ENCODE measurements at regions not wholly inside any gene's neighbourhood (a gene's known extent, or its start where the extent isn't known, plus 50 kb on each side); places are given as distances from the start of the nearest gene placed in this dataset.

GRCh38 chr2:204114295-204115136 is 178.0 kb downstream of the ICOS start:
- no peaks in the 10 kb centered on the region for H4K20me1 ChIP-seq (ENCODE audit: control insufficient read depth, extremely low read depth, insufficient read depth, low read length)
- no peaks in the 10 kb centered on the region for H3K36me3 ChIP-seq (ENCODE audit: control insufficient read depth, insufficient read depth, low read length)
- no peaks in the 10 kb centered on the region for H3K27me3 ChIP-seq (ENCODE audit: control insufficient read depth, insufficient read depth, low read length)
- H3K9me3 ChIP-seq (ENCODE audit: control insufficient read depth, insufficient read depth, low read depth, low read length) = no peaks in the 10 kb centered on the region
- TF ChIP-seq, protein P1, sequence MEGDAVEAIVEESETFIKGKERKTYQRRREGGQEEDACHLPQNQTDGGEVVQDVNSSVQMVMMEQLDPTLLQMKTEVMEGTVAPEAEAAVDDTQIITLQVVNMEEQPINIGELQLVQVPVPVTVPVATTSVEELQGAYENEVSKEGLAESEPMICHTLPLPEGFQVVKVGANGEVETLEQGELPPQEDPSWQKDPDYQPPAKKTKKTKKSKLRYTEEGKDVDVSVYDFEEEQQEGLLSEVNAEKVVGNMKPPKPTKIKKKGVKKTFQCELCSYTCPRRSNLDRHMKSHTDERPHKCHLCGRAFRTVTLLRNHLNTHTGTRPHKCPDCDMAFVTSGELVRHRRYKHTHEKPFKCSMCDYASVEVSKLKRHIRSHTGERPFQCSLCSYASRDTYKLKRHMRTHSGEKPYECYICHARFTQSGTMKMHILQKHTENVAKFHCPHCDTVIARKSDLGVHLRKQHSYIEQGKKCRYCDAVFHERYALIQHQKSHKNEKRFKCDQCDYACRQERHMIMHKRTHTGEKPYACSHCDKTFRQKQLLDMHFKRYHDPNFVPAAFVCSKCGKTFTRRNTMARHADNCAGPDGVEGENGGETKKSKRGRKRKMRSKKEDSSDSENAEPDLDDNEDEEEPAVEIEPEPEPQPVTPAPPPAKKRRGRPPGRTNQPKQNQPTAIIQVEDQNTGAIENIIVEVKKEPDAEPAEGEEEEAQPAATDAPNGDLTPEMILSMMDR (conservative IDR thresholded peaks at IDR 0.05 in 1 of 2, IDR thresholded peaks at IDR 0.05 in 1 of 2; ENCODE audit: low read depth in 1 of 2, low read length in 2 of 2) = no peak
- no peak for TF ChIP-seq EZH2 (IDR thresholded peaks at IDR 0.05; ENCODE audit: low read length, missing control alignments)
- no peak overlapping the region for H3K9ac ChIP-seq (ENCODE audit: insufficient read depth, low read length)
- no peak overlapping the region for H3K27ac ChIP-seq (ENCODE audit: insufficient read depth, low read length)
- no peaks in the 10 kb centered on the region for H3K79me2 ChIP-seq (ENCODE audit: control insufficient read depth, insufficient read depth, low read length)
- H3K4me1 ChIP-seq (ENCODE audit: control insufficient read depth, extremely low read depth, insufficient read depth, low read length) = no peaks in the 10 kb centered on the region
- H2AFZ ChIP-seq (ENCODE audit: low read length) = no peak overlapping the region
- H3K4me3 ChIP-seq (replicated peaks in 1 of 4; ENCODE audit: control extremely low read depth in 1 of 4, insufficient read depth in 1 of 4, low read depth in 3 of 4, low read length in 4 of 4) = no peak overlapping the region
- DNase-seq (ENCODE audit: low read depth in 2 of 2) = no peak
- no peak overlapping the region for H3K4me2 ChIP-seq (ENCODE audit: extremely low read depth, insufficient read depth, low read length)

DNA sequence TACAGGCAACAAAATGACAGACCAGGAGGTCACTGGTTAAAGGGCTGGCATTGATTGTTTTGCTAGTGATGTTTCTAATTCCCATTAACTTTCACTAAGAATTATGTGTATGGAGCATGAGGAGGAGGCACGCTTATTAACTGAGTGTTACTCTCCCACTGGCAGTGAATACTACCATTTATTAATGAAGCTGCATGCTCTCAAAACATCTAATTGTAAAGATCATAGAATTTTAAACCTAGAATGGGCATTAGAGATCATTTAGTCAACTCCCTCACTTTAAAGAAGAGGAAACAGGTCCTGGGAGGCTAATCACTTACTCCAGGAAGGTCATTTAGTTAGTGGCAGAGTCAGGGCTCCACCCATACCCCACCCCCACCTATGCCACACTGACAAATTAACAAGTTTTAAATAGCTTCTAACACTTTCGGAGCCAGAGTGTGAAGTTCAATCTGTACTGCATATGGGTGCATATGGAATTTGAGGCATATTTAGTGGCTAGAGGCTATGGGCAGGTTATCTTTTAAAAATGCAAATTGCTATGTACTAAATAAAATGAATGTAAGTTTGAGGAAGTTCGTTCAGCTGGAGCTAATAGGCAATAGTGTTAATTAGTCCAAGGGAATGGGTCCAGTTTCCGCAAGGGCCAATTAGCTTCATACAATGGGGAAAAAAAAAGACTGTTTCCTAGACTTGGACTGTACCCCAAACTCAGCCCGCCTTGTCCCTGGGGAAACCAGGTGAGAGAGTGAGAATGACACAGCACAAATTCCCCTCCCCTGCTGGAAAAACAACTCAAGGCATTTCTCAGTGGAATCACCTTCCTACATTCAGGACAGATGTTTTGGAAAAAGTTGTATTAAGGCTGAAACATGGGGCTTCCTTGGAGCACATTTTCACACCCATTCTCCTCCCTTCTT is 178.8 kb downstream of the ICOS start:
- Histone ChIP-seq H4K20me1 (ENCODE audit: control insufficient read depth, extremely low read depth, insufficient read depth, low read length) (no peaks in the 10 kb centered on the region), H3K4me2 (ENCODE audit: extremely low read depth, insufficient read depth, low read length) (no peak overlapping the region), H3K79me2 (ENCODE audit: control insufficient read depth, insufficient read depth, low read length) (no peaks in the 10 kb centered on the region), H3K9me3 (ENCODE audit: control insufficient read depth, insufficient read depth, low read depth, low read length) (no peaks in the 10 kb centered on the region), H3K4me1 (ENCODE audit: control insufficient read depth, extremely low read depth, insufficient read depth, low read length) (no peaks in the 10 kb centered on the region), H3K36me3 (ENCODE audit: control insufficient read depth, insufficient read depth, low read length) (no peaks in the 10 kb centered on the region), H3K4me3 (replicated peaks in 1 of 4; ENCODE audit: control extremely low read depth in 1 of 4, insufficient read depth in 1 of 4, low read depth in 3 of 4, low read length in 4 of 4) (no peak overlapping the region), H2AFZ (ENCODE audit: low read length) (no peak overlapping the region), H3K9ac (ENCODE audit: insufficient read depth, low read length) (no peak overlapping the region), H3K27ac (ENCODE audit: insufficient read depth, low read length) (no peak overlapping the region), H3K27me3 (ENCODE audit: control insufficient read depth, insufficient read depth, low read length) (no peaks in the 10 kb centered on the region)
- DNase-seq (ENCODE audit: low read depth in 2 of 2) = no peak
- no peak for TF ChIP-seq EZH2 (IDR thresholded peaks at IDR 0.05; ENCODE audit: low read length, missing control alignments)
- TF ChIP-seq, protein P1 (conservative IDR thresholded peaks at IDR 0.05 in 1 of 2, IDR thresholded peaks at IDR 0.05 in 1 of 2; ENCODE audit: low read depth in 1 of 2, low read length in 2 of 2) = no peak

DNA sequence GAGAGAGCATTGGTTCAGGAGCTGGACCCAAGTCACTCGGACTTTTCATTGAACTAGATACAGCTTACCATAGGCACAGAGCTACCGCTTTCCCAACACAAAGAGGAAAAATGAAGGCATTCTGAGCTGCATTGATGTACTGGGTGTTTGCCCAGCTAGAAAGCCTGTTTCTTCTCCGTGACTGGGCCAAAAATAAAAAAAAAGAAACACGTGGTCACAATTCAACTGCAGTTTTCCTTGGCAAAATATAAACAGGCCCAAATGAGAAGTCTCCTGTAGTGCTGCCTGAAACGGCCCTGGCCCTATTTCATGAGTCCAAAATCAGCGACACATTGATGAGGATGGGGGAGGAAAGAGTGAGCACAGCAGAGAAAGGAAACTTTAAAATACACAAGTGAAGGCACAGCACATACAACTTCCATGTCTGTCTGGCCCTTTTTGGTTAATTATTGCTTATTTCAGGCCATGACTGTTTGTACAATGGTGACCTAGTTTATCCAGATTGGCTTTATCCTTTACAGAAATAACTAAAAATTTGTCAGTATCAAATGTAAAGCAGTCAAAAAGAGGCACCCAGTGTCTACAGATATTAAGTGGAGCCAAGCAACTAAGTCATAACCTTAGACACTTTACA is 179.7 kb downstream of the ICOS start:
- Histone ChIP-seq H3K79me2 (ENCODE audit: control insufficient read depth, insufficient read depth, low read length) (no peaks in the 10 kb centered on the region), H3K27ac (ENCODE audit: insufficient read depth, low read length) (no peak overlapping the region), H3K4me1 (ENCODE audit: control insufficient read depth, extremely low read depth, insufficient read depth, low read length) (no peaks in the 10 kb centered on the region), H4K20me1 (ENCODE audit: control insufficient read depth, extremely low read depth, insufficient read depth, low read length) (no peaks in the 10 kb centered on the region), H3K9ac (ENCODE audit: insufficient read depth, low read length) (no peak overlapping the region), H3K4me2 (ENCODE audit: extremely low read depth, insufficient read depth, low read length) (no peak overlapping the region), H3K36me3 (ENCODE audit: control insufficient read depth, insufficient read depth, low read length) (no peaks in the 10 kb centered on the region), H3K4me3 (replicated peaks in 1 of 4; ENCODE audit: control extremely low read depth in 1 of 4, insufficient read depth in 1 of 4, low read depth in 3 of 4, low read length in 4 of 4) (no peak overlapping the region), H2AFZ (ENCODE audit: low read length) (no peak overlapping the region), H3K27me3 (ENCODE audit: control insufficient read depth, insufficient read depth, low read length) (no peaks in the 10 kb centered on the region), H3K9me3 (ENCODE audit: control insufficient read depth, insufficient read depth, low read depth, low read length) (no peaks in the 10 kb centered on the region)
- no peak for TF ChIP-seq EZH2 (IDR thresholded peaks at IDR 0.05; ENCODE audit: low read length, missing control alignments)
- TF ChIP-seq, protein P1 (conservative IDR thresholded peaks at IDR 0.05 in 1 of 2, IDR thresholded peaks at IDR 0.05 in 1 of 2; ENCODE audit: low read depth in 1 of 2, low read length in 2 of 2) = no peak
- DNase-seq (ENCODE audit: low read depth in 2 of 2) = peak in 1 of 2 donors; percentile 8
